Activated T-cell treated with anti-CD3 and anti-CD28 coated beads for 1 hour (primary cell): ENCODE measurements at regions not wholly inside any gene's neighbourhood (a gene's known extent, or its start where the extent isn't known, plus 50 kb on each side); places are given as distances from the start of the nearest gene placed in this dataset.

Experiments used
- DNase-seq: peaks from one replicate; pipeline ENCODE4 v3.0.0-alpha.2; 2020; ENCODE audit warnings: low read depth

DNA sequence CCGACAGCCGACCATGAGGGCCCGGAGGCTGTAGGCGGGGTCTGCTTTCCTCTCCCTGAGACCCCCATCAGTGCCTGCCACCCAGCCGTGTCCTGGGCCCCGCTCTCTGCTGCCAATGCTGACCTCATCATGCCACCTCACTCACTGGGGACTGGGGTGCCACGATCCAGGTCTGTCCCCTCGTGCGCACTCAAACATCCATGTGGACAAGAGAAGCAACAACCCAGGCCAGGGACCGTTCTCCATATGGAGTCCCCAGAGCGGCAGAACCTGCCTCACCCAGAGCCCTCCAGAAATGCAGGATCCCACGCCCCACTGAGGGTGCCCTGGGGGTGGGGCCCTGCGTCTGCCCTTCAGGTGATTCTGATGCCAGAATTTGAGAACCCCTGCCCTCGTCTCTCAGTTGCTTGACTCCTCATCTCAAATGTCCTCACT lies 210.0 kb upstream of the PPP2R2D start:
- DNase-seq = no peak

DNA sequence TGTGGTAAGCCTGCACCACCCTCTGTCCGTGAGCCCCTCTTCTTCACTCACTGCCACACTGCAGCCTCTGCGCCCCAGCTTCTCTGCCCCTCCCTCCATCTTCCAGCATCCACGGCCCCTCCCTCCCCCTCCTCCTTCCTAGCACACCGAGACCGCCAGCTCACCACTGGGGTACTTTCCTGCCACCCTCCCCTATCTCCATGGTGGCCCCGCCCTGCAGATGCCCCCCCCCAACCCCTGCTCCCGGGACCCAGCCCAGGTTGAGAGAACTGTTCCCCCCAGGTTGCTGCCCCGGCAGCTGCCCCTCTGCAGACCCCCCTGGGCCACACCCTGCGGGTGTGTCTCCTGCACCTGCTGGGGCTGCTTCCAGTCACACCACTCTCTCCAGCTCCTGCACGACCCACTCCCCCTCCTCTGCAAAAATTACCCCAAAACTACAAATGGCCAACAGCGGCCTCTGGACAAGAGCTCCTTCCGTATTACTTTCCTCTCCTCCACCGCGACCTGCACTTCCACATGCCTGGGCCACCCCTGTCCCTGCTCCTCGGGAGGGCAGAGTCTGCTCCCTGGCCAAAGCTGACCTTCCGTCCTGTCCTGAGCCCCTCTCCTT lies 209.2 kb upstream of the PPP2R2D start:
- no peak for DNase-seq

DNA sequence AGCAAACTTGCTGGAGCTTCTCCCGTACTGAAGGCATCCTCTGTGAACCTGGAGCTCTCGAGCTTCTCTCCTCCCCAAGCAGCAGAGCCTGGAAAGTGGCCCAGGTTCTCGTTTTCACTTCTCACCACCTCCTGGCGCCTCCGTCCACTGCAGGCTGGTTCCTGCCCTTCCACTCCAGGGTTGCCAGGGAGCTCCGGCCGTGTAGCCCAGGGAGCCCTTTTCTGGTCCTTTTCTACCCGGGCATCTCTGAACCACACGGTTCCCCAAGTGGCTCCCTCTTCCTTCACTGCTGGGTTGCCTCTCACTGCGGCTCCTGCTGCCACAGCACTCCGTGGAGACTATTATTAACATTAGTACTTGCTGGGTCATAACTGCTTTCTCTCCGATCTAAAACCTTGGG lies 208.6 kb upstream of the PPP2R2D start:
- no peak for DNase-seq

DNA sequence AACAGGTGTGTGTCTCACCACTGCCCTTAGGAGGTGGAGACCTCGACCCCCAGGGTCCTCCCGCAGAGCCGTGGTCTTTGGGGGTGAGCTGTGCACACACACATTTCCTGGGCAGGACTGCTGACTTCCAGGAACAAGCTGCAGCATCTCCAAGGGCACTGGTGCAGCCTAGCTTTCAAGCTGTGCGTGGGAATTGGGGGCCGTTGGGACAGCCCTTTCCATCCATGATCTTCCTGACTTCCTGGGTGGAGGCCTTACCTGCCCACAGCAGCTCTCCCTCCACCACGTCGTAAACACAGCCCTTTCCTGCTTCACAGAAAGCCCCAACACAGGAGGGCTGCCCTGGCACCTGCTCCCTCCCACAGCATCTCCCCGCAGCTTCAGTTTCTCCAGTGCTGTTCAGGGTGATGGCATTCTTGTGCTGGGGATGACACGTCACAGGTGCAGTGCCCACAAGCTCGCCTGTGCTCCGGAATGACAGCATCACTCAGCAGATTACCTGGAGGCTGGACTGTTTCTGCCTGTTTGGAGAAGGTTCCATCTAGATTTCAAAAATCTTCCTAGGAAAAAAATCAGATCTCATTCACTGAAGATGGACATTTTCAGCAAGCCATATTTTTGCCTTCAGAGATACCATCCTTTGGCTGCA lies 208.0 kb upstream of the PPP2R2D start:
- DNase-seq = no peak

DNA sequence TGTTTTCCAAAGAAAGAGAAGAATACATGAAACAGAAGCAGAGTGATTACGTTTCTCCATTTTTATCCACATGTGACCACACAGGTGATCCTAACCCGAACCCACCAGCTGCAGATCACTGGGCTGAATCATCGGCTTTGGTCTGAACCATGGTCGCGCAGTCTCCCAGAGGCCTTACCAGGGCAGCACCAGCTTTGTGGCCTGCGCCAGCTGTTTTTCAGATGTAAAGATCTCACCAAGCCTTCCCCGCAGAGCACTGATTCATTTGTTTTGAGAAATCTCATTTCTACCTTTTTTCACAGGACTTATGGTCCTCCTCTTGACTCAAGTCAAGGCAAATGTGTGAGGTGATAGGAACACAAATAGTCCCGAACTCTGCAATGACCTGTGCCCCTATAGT lies 207.0 kb upstream of the PPP2R2D start:
- DNase-seq = no peak

DNA sequence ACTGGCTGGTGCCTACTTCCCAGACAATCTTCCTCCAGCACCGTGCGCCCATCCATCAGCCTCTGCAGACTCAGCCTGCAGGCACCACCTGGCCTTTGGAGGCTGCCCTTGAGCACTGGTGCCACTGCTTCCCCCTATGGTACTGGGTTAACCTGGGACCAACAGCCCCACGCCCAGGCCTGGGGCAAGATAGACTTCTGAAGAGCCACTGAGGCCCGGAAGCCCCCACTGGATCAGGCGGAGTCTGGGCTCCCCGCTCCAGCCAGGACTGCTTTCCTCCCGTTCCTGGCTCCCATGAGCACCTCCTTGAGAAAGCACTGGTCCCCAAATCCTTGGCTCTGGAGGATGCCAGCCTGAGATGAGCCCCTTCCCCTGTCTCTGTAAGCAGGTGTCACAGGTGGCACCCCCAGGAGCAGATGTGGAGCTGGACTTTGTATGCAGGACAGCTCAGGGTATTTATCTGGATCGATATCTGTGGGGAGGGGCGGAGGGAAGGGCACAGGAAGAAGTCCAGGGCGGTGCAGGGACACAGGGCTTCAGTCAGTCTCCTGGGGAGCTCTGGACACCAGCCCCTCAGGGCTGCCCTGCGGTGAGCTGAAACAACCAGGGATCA lies 206.5 kb upstream of the PPP2R2D start:
- DNase-seq = no peak

DNA sequence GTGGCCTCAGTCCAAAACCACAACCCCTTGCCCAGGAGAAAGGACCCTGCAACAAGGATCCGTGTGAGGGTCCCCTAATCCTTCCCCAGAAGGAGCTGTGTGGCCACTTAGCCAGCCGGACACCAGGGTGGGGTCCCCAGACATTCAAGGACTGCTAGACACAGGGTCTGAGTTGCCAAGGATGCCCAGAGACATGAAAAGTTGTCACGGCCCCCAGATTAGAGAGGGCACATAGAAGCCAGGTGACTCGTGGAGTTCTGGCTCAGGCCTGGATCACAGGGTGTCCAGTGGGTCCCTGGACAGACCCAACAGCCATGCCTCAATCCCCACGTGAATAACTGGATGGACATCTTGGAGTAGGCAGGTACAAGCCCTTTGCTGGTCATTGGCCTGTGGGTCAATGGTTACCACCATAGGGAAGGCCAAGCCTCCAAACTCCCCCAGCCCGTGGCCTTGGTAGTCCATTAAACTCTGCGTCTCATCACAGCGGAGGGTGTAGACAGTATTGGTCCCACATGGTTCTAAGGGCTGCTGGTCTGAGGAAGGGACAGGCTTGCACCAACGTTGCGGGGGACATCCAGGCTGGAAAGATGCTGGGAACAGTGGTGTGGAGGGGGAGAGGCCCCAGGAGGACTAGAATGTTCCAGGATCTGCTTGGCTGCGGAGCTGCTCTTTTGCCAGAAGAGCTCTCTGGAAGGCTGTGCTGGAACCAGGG lies 205.9 kb upstream of the PPP2R2D start:
- no peak for DNase-seq

DNA sequence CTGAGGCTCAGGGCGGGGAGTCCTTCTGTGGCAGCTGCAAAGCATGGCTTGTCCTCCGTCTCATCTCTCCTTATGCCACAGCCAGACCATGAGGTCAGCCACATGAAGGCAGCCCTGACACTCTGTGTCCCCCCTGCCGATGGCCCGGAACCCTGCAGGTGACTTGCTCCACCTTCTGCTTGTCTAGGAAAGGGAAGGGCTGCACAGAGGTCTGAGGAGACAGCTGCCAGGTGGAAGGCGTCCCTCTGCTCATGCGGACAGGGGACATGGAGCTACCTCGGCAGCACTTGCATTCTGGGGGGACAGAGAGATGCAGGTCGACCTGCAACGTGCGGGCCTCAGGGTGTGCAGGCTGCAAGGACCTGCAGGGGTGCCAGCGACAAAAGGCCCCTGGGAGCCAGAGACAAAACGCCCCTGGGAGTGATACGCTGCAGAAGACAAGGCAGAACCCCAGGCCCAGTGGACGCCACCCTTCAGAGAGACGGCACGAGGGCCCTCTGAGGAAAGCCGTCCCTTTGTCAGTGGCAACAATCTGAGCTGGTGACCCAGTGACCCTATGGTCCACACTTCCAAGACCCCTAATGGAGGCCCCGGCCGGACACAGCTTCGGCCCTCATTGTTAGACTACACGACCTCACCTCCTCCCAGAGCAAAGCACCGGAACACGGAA lies 205.2 kb upstream of the PPP2R2D start:
- no peak for DNase-seq

DNA sequence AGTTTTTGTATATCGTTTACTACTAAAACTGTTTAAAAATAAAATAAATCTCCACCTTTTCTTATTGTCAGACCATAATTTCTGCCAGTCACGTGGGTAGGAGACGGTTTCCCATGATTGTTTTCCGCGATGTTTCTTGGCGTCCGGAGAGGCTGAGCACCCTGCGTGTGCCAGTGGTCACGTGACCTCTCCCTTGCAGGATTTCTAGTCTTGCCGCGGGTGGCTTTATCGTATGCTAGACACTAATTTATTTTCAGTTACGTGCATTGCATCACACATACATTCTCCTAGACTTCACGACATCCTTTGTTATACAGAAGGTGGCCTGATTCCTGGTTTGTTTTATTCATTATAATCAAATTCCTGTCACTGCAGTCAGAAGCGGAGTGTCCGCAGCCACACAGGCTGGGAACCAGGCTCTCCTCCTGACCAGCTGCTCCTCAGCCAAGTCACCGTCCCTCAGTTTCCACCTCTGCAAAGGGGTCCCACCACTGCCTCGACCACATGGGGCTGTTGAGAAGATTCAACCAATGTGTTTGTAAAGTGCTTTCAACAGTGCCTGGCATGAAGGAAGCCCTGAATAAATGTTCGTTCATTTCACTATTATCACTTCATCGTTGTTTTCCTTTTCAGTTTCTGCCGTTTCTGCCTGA lies 203.2 kb upstream of the PPP2R2D start:
- no peak for DNase-seq

DNA sequence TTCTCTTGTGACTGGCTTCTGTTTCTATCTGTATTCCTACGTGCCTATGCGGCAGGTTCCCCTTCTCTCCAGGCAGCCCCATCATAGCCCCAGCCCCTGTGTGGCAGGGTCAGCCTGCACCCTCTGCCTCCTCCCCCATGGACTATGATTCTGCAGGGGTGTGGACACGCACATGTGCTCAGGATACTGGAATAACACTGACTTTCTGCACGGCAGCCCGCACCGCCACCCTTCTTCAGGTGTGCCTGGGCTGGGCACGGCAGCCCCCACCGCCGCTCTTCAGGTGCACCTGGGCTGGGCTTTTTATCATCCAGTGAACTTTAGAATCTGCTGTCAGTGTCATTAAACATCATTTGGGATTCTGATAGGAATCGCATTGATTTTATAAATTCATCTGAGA lies 202.6 kb upstream of the PPP2R2D start:
- no peak for DNase-seq

DNA sequence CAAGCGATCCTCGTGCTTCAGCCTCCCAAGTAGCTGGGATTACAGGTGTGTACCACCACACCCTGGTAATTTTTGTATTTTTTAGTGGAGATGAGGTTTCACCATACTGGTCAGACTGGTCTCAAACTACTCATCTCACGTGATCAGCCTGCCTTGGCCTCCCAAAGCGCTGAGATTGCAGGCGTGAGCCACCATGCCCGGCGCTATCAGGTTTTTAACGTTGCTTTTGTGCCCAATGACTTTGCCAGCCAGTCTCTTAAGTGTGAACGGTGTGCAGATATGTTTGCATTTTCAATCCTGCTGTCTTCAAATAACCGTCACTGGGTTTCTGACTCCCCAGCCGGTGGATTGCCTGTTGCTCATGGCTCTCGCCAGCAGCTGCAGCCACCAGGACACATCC lies 201.8 kb upstream of the PPP2R2D start:
- no peak for DNase-seq

DNA sequence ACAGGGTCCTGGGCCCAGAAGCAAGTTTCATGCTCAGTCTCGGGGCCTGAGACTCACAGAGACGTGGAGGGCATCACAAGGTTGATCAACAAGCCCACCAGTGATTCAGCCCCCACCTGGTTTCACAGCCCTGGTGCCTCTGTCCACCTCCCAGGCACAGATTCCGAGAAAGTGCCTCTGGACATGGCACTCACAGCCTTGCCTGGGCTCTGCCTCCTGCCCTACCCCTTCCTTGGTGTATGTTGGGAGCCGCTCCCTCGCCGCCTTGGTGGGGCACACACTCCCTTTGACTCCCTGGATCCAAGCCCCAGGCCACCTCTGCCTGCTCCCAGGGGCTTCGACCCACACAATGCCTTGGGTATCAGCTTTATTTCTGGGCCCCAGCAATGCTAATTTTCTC lies 200.8 kb upstream of the PPP2R2D start:
- no peak for DNase-seq

DNA sequence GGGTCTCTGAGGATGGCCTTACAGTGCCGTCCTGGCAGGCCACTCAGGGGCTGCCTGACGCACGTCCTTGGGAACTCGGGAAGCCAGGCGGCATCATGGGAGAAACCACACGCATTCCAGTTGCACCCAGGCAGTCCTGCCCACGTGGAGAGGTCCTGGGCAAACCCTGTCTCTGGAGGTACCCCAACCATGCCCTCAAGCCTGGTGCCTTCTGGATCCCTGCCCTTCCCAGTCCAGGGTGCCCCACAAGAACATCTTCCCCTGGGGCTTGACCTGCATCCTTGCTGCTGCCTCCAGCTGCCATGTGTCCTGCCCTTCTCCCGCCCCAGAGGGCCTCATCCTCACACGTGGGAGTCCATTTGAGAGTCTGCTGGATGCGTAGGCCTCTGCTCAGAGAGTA lies 200.3 kb upstream of the PPP2R2D start:
- DNase-seq = no peak

DNA sequence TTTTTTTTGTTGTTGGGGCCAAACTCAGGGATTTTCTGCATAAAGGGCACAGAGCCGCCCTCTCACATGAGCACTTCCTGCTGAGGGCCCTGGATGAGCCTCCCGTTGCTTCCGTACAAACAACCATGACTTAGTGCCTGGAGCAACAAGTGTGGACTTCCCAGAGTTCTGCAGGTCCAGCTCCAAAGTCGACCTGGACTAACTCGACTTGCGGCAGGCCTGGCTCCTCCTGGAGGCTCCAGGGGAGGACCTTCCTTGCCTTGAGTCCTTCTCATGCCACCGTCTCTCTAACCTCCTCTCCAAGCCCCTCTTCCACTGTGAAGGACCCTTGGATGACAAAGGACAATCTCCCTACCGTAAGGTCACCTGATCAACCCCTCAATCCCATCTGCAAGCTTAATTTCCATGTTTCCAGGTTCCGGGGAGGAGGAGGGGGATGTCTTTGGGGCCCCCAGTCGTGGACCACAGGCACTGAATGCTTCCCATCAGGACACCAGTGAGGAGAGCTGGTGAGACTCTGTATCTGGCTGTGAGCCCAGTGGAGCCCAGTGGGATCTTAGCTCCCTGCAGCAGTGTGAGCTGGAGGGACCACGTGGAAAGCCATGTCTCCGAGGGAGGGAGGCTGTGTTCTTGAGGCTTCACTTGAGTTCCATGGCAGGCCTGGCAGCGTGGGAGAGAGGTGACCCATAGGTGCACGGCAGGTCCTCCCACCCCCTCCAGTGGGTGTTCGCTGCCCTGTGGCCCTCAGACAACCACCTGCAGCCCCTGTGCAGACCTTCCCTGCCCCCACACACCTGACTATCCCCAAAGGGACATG lies 199.5 kb upstream of the PPP2R2D start:
- DNase-seq = no peak

DNA sequence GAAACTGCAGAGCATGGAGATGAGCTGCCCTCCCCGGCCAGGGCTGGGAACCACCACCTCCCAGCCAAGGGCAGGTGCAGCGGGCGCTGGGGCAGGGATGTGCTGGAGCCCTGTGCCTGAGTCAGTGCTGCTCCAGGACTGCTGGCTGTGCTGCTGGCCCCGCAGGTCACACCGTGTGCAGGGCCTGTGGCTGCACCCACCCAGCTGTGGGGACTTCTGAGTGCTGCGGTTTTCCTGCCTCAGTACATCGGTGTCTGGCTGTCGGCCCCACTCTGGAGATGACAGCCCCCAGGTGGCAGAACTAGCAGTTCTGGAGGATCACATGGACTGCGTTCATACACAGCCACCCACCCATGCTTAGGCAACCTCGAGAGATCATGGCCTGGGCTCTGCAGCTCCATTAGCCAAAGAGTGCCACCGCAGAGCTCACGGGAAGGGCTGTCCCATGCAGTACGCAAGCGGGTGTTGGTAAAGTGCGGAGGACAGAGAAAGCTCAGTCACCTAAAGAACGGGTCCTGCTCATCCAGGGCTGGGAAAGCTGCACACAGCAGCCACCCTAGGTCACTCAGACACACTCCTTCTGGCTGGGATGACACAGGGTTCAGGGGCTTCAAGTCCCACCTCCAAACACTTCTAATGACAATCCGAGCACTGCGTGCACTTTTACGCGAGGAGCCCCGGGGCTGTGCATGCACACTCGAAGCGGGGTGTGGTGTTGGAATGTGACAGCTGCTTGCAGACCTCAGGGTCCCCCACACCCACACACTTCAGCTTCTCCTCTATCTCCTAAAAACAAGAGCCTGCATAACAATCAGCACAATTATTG lies 198.1 kb upstream of the PPP2R2D start:
- DNase-seq = no peak

DNA sequence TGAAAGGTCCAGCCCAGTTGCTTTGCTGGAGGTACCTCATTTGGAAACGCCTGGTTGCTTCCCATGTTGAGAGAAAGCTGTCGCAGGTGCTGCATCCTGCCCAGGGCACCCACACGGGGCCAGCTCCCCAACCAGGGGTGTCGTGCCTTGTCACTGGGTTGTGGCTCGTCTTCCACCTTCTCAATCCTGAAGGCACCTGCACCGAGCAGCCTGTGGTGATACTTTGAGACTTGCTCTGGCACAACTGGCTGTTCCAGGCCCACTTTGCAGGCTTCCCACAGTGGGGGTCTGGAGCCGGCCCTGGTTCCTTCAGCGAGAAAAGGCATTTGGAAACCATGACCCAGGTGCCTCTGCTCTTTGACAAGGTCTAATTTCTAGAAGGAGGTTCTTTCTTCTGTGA lies 197.3 kb upstream of the PPP2R2D start:
- no peak for DNase-seq

DNA sequence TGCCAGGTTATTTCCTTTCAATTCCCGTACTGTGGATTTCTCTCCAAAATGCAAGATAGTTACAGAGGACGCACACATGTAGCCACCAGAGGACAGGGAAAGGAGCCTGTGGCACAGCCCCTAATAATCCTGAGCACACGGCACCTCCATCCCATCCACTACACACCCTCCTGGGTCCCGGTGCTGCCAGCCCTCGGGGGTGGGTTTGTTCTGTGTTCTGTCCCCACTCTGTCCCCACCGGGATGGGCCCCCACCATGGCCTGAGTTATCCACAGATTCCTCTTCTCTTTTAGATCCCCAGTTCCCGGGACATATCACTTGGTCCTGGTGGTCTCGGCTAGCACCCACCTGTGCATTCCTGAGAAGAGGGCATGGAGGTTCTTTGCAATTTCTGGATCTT lies 196.9 kb upstream of the PPP2R2D start:
- DNase-seq = no peak

DNA sequence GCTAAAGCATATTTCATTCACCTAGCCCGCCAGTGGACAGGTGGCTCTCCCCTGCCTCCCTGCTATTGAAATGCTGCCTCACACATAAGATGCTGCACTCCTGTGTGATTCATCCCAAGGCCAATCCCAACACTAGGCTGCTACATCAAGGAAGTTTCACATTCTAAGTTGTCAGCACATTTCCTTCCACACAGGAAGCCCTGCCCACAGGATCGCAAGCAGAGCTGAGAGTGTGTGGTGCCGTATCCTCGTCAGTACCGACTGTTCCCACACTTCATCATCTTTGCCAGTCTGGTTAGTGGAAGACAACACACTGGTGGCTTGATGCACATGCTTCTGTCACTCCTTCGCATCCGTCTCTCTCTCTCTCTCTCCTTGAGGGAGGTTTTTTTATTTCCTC lies 194.3 kb upstream of the PPP2R2D start:
- DNase-seq = no peak

DNA sequence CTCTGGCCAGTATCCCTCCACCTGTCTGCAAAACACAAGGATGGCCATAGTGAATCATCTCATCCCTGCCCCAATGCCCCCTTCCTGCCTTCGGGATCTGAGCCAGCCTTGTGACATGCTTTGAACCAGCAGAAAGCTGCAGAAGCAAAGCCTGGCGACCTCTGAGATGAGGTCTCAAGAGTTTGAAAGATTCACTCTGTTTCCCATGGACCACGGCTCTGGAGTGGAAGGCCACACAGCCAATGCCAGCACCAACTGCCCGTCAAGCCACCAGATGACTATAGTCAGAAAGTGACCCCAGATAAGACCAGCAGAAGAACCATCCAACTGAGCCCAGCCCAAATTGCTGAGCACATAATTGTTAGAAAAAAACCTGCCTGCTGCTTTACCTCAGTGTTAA lies 193.9 kb upstream of the PPP2R2D start:
- DNase-seq = no peak

DNA sequence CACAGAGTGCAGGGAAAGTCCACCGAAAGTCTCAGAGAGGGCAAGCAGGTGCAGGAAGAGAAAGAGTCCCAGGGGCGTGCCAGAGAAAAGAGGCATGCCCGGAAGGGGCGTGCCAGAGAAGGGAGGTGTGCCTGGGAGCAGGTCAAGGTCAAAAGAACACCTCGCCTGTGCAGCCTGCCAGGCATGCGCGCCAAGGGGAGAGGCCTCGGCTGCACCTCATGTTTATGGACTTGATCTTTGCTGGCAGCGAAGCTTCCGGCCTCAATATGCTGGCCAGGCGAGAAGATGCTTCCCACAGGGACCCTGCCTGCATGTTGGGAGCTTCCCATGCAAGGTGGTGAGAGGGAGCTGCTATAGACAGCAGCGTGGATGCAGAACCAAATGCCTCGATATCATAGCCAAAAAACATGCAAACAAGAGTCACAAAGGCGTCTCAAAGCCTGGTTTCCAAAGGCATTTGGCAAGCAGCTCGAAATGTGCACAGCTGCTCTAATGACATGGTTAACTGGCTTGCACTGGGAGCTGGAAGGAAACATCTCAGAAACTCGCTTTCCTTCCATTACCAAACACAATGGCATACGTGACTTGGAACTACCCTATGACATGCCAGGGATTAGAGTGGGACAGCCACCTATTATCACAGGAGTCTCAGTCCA lies 192.5 kb upstream of the PPP2R2D start:
- no peak for DNase-seq
